GM12878 (cell line): ENCODE measurements at regions not wholly inside any gene's neighbourhood (a gene's known extent, or its start where the extent isn't known, plus 50 kb on each side); places are given as distances from the start of the nearest gene placed in this dataset.

Experiments
- ATAC-seq: fragments of 200-7000 bp; cut with Tn5 transposase; 3 replicates; pipeline ENCODE4 v1.9.1; 2020; ENCODE audit warnings: mild to moderate bottlenecking, moderate library complexity
- BruUV-seq: library from RNA; stranded (reverse); fragments of 400-500 nt; replicated peaks from 2 replicates; lab custom pipeline; 2021; lab: Mats Ljungman, UMichigan
- CTCF ChIA-PET: fragments of 300-600 bp; sonication (Branson Sonifier 250); formaldehyde crosslinking; extraction: SDS; loops from one replicate; lab custom pipeline; 2021; ENCODE audit warnings: inconsistent platforms; lab: Yijun Ruan, JAX
- POLR2A ChIA-PET: fragments of 350-600 bp; formaldehyde crosslinking; extraction: SDS; loops from one replicate; lab custom pipeline; 2021; ENCODE audit warnings: inconsistent platforms; lab: Charles Lee
- RAD21 ChIA-PET: fragments of 300-600 bp; sonication (Branson Sonifier 250); formaldehyde crosslinking; loops from one replicate; lab custom pipeline; 2023; ENCODE audit warnings: antibody characterized with exemption; ENCODE audit not compliant: unreplicated experiment; lab: Charles Lee
- SMC1A ChIA-PET: fragments of 300-600 bp; sonication (Branson Sonifier 250); formaldehyde crosslinking; loops from one replicate; lab custom pipeline; 2023; ENCODE audit not compliant: unreplicated experiment, uncharacterized antibody; lab: Charles Lee
- DNase-seq: peaks from one replicate; pipeline ENCODE4 v3.0.0-alpha.2; 2011; ENCODE audit warnings: low read depth, low spot score
- FAIRE-seq: peaks from 3 replicates; lab custom pipeline; 2011; peaks lifted over from hg19 to GRCh38; lab: Jason Lieb, UNC
- H2AFZ ChIP-seq: 2 replicates; pipeline ENCODE4 v1.6.0; 2011; ENCODE audit warnings: low read depth, low read length, control low read depth; ENCODE audit not compliant: control insufficient read depth
- H3K27ac ChIP-seq: 2 replicates; pipeline ENCODE4 v1.5.1; 2011; ENCODE audit warnings: control low read depth; ENCODE audit not compliant: control insufficient read depth, insufficient read depth
- H3K27me3 ChIP-seq, 2 experiments: replicated peaks in 1 of 2; 2 replicates each; pipeline versions ENCODE4 v1.6.0 to v1.6.1; 2011; ENCODE audit warnings: low read length in 1 of 2; ENCODE audit not compliant: control insufficient read depth in 2 of 2, insufficient read depth in 2 of 2
- H3K36me3 ChIP-seq, 2 experiments: 2 replicates each; pipeline ENCODE4 v1.5.1; 2011; ENCODE audit warnings: low read length in 1 of 2; ENCODE audit not compliant: control insufficient read depth in 2 of 2, insufficient read depth in 2 of 2
- H3K4me1 ChIP-seq: 2 replicates; pipeline ENCODE4 v1.6.1; 2011; ENCODE audit warnings: mild to moderate bottlenecking, low read length, moderate library complexity, mixed read lengths; ENCODE audit not compliant: control insufficient read depth, insufficient read depth
- H3K4me2 ChIP-seq: 2 replicates; pipeline ENCODE4 v1.6.0; 2011; ENCODE audit warnings: control low read depth; ENCODE audit not compliant: control insufficient read depth, insufficient read depth
- H3K4me3 ChIP-seq: fragments of 200-600 bp; sonication (generic); 2 replicates; pipeline ENCODE4 v1.5.1; 2016
- H3K79me2 ChIP-seq: 2 replicates; pipeline ENCODE4 v1.6.0; 2011; ENCODE audit warnings: low read length; ENCODE audit not compliant: control insufficient read depth, insufficient read depth
- H3K9ac ChIP-seq: 2 replicates; pipeline ENCODE4 v1.8.0; 2011; ENCODE audit warnings: low read length, control low read depth, mixed read lengths; ENCODE audit not compliant: control insufficient read depth, insufficient read depth
- H3K9me3 ChIP-seq: replicated peaks from 3 replicates; pipeline ENCODE4 v1.5.1; 2011; ENCODE audit warnings: mild to moderate bottlenecking, low read length; ENCODE audit not compliant: control insufficient read depth, insufficient read depth
- H4K20me1 ChIP-seq: 2 replicates; pipeline ENCODE4 v1.6.0; 2011; ENCODE audit not compliant: control insufficient read depth, insufficient read depth
- ATF7 ChIP-seq: fragments of 450-650 bp; IDR thresholded peaks from 2 replicates; pipeline ENCODE4 v1.6.1; 2016; ENCODE audit warnings: low read depth, mild to moderate bottlenecking
- LARP7 ChIP-seq: fragments of 450-650 bp; IDR thresholded peaks from 2 replicates; pipeline ENCODE4 v1.6.1; 2017; ENCODE audit warnings: mild to moderate bottlenecking
- MTA2 ChIP-seq: fragments of 450-650 bp; IDR thresholded peaks from 2 replicates; pipeline ENCODE4 v1.6.1; 2016; ENCODE audit warnings: low read depth, mild to moderate bottlenecking, moderate library complexity
- NFYB ChIP-seq: IDR thresholded peaks from 2 replicates; pipeline ENCODE4 v1.6.1; 2011; ENCODE audit warnings: low read depth, mild to moderate bottlenecking, low read length, improper control_type of control experiment, moderate library complexity; ENCODE audit not compliant: insufficient read depth
- PAX8 ChIP-seq: fragments of 450-650 bp; IDR thresholded peaks from 2 replicates; pipeline ENCODE4 v1.6.1; 2017; ENCODE audit warnings: mild to moderate bottlenecking, moderate library complexity
- WGBS: methylation state at CpG from one replicate; pipeline ENCODE4 v1.1.6; 2016; ENCODE audit warnings: low lambda C conversion rate; ENCODE audit not compliant: insufficient replicate concordance, insufficient coverage; ENCODE audit errors: missing lambda C conversion rate; 5-methylcytosine and 5-hydroxymethylcytosine counted together
- in situ Hi-C: fragments of 300-500 bp; cut with MboI; formaldehyde crosslinking; loops from 9 replicates; pipeline ENCODE4 v1.14.3; 2018; ENCODE audit warnings: mixed read lengths
- intact Hi-C: fragments of 100-400 bp; cut with micrococcal nuclease; formaldehyde crosslinking; loops from one replicate; pipeline ENCODE4 v1.14.2; 2022; ENCODE audit not compliant: unreplicated experiment
- TF ChIP-seq, protein P1 (sequence below), 3 experiments: IDR thresholded peaks in 2 of 3; conservative IDR thresholded peaks in 1 of 3; 2 replicates each; pipeline ENCODE4 v1.5.1; 2011; ENCODE audit warnings: low read depth in 3 of 3, low read length in 3 of 3, mild to moderate bottlenecking in 3 of 3, control low read depth in 2 of 3, moderate library complexity in 2 of 3, inconsistent platforms in 1 of 3, mixed read lengths in 1 of 3; ENCODE audit not compliant: control insufficient read depth in 2 of 3, insufficient read depth in 1 of 3; ENCODE audit errors: extremely low read depth in 1 of 3
- TF ChIP-seq, protein P2 (sequence below): fragments of 450-650 bp; formaldehyde crosslinking; IDR thresholded peaks from 2 replicates; pipeline ENCODE4 v1.4.0; 2022; ENCODE audit warnings: mild to moderate bottlenecking, moderate library complexity

DNA sequence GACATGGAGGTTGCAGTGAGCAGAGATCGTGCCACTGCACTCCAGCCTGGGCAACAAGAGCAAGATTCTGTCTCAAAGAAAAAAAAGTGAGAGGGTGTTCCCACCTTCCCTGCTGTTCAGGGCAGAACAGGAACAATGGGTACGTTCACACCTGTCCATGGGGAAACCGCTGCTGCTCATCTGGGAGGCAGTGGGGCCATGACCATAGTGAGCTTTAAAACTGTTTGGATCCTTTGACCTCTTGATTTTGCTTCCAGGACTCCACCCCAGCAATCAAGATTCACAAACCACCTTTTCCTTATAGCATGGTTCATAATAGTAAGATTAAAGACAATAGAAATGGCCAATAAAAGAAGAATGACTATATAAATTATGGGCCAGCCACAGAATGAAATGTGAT lies 209.2 kb downstream of the ARL4C start:
- no peaks in the 10 kb centered on the region for H3K9me3 ChIP-seq
- no peaks in the 10 kb centered on the region for H3K27me3 ChIP-seq
- H3K36me3 ChIP-seq: no peaks in the 10 kb centered on the region
- H4K20me1 ChIP-seq: no peaks in the 10 kb centered on the region
- H3K79me2 ChIP-seq: no peaks in the 10 kb centered on the region
- in situ Hi-C loops: no loop called here
- 84% methylated on average over 3 of the region's 3 CpGs for WGBS
- ChIA-PET SMC1A (interaction anchor here (1.2 kb wide), 1 partner anchor 116 kb away, joined by 3 read pairs; no protein-coding TSS in a partner anchor), CTCF (interaction anchor here (0.7 to 5.3 kb wide), 4 partner anchors 213 to 746 kb away, joined by 3 to 22 read pairs (median 4); no protein-coding TSS in a partner anchor), RAD21 (no interaction called here), POLR2A (no interaction called here)
- intact Hi-C loops: no loop called here
- peaks cover 33% of the 10 kb centered on the region for H3K4me1 ChIP-seq
- no peak overlapping the region for H3K4me3 ChIP-seq
- H3K4me2 ChIP-seq: no peak overlapping the region
- H3K27ac ChIP-seq: no peak overlapping the region
- no peak for FAIRE-seq
- TF ChIP-seq PAX8: no peak
- TF ChIP-seq, protein P1, sequence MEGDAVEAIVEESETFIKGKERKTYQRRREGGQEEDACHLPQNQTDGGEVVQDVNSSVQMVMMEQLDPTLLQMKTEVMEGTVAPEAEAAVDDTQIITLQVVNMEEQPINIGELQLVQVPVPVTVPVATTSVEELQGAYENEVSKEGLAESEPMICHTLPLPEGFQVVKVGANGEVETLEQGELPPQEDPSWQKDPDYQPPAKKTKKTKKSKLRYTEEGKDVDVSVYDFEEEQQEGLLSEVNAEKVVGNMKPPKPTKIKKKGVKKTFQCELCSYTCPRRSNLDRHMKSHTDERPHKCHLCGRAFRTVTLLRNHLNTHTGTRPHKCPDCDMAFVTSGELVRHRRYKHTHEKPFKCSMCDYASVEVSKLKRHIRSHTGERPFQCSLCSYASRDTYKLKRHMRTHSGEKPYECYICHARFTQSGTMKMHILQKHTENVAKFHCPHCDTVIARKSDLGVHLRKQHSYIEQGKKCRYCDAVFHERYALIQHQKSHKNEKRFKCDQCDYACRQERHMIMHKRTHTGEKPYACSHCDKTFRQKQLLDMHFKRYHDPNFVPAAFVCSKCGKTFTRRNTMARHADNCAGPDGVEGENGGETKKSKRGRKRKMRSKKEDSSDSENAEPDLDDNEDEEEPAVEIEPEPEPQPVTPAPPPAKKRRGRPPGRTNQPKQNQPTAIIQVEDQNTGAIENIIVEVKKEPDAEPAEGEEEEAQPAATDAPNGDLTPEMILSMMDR (IDR thresholded peaks at IDR 0.05 in 2 of 3, conservative IDR thresholded peaks at IDR 0.05 in 1 of 3; ENCODE audit: control insufficient read depth in 2 of 3, extremely low read depth in 1 of 3, insufficient read depth in 1 of 3, low read depth in 3 of 3, low read length in 3 of 3): no peak
- no peak overlapping the region for H3K9ac ChIP-seq
- no peak overlapping the region for H2AFZ ChIP-seq
- BruUV-seq: no TSS peak
- no peak for ATAC-seq
- DNase-seq: no peak

DNA sequence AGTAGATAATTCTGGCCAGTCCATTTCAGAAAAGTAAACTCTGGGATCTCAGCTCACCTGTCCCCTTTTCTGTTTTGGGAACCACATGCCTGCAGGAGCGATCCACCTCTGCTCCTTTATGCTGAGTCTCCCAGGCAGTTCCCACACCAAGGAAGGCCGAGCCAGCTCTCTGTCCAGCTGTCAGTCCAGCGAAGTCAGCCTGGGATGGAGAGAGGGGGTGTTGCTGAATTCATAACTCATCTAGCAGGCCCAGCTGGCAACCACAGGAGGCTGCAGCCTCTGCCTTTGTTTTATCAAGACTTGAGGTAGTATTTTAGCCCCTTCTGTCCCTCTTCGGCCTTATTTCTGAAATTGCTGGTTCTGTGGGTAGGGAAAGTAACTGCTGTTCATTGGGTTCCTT lies 209.9 kb downstream of the ARL4C start:
- 83% methylated on average over 4 of the region's 4 CpGs for WGBS
- TF ChIP-seq ATF7: no peak
- TF ChIP-seq LARP7: no peak
- TF ChIP-seq MTA2: no peak
- TF ChIP-seq NFYB: no peak
- TF ChIP-seq, protein P2, sequence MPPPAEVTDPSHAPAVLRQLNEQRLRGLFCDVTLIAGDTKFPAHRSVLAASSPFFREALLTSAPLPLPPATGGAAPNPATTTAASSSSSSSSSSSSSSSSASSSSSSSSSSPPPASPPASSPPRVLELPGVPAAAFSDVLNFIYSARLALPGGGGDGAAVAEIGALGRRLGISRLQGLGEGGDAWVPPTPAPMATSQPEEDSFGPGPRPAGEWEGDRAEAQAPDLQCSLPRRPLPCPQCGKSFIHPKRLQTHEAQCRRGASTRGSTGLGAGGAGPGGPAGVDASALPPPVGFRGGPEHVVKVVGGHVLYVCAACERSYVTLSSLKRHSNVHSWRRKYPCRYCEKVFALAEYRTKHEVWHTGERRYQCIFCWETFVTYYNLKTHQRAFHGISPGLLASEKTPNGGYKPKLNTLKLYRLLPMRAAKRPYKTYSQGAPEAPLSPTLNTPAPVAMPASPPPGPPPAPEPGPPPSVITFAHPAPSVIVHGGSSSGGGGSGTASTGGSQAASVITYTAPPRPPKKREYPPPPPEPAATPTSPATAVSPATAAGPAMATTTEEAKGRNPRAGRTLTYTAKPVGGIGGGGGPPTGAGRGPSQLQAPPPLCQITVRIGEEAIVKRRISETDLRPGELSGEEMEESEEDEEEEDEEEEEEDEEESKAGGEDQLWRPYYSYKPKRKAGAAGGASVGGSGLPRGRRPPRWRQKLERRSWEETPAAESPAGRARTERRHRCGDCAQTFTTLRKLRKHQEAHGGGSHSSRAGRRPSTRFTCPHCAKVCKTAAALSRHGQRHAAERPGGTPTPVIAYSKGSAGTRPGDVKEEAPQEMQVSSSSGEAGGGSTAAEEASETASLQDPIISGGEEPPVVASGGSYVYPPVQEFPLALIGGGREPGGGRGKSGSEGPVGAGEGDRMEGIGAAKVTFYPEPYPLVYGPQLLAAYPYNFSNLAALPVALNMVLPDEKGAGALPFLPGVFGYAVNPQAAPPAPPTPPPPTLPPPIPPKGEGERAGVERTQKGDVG (CRISPR knock-in tag): no peak
- Histone ChIP-seq H3K27me3 (no peaks in the 10 kb centered on the region), H3K9ac (no peak overlapping the region), H3K79me2 (no peaks in the 10 kb centered on the region), H3K27ac (no peak overlapping the region), H3K4me2 (no peak overlapping the region), H3K4me1 (peaks cover 31% of the 10 kb centered on the region), H4K20me1 (no peaks in the 10 kb centered on the region), H3K4me3 (no peak overlapping the region), H3K9me3 (no peaks in the 10 kb centered on the region), H2AFZ (no peak overlapping the region), H3K36me3 (no peaks in the 10 kb centered on the region)
- ChIA-PET SMC1A (no interaction called here), CTCF (interaction anchor here (0.7 to 5.3 kb wide), 3 partner anchors 214 to 746 kb away, joined by 4 to 22 read pairs (median 4); no protein-coding TSS in a partner anchor), POLR2A (no interaction called here), RAD21 (no interaction called here)
- ATAC-seq: no peak
- DNase-seq: no peak
- in situ Hi-C loops: no loop called here
- intact Hi-C loops: no loop called here
- FAIRE-seq: no peak
- no TSS peak for BruUV-seq
